22Rv1 (cell line): ENCODE measurements at regions not wholly inside any gene's neighbourhood (a gene's known extent, or its start where the extent isn't known, plus 50 kb on each side); places are given as distances from the start of the nearest gene placed in this dataset.

Experiments
- ZFX ChIP-seq: fragments of 450-650 bp; IDR thresholded peaks from 2 replicates; pipeline ENCODE4 v1.6.1; 2017; ENCODE audit warnings: antibody characterized with exemption, borderline replicate concordance
- TF ChIP-seq, protein P1 (sequence below): fragments of 450-650 bp; IDR thresholded peaks from 2 replicates; pipeline ENCODE4 v1.5.1; 2017; ENCODE audit warnings: mild to moderate bottlenecking

DNA sequence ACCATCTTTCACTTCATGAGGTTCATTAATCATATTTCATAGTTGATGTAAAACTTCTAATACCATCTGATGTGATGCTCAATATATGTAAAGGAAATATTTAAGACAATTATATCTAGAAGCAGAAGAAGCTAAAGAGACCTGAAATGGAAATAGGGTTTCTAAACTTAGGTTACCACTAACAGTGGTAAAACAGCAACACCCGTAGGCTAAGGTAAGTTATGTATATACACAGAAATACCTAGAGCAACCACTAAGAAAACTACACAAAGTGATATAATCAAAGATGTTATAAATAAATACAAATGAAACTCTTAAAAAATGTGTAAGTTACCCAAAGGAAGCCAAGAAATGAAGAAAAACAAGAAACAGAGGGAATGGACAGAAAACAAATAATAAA is 61.1 kb upstream of the TNFSF4 start:
- TF ChIP-seq, protein P1, sequence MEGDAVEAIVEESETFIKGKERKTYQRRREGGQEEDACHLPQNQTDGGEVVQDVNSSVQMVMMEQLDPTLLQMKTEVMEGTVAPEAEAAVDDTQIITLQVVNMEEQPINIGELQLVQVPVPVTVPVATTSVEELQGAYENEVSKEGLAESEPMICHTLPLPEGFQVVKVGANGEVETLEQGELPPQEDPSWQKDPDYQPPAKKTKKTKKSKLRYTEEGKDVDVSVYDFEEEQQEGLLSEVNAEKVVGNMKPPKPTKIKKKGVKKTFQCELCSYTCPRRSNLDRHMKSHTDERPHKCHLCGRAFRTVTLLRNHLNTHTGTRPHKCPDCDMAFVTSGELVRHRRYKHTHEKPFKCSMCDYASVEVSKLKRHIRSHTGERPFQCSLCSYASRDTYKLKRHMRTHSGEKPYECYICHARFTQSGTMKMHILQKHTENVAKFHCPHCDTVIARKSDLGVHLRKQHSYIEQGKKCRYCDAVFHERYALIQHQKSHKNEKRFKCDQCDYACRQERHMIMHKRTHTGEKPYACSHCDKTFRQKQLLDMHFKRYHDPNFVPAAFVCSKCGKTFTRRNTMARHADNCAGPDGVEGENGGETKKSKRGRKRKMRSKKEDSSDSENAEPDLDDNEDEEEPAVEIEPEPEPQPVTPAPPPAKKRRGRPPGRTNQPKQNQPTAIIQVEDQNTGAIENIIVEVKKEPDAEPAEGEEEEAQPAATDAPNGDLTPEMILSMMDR = no peak
- TF ChIP-seq ZFX = no peak
